Neuron (in vitro differentiated cells): ENCODE measurements at regions not wholly inside any gene's neighbourhood (a gene's known extent, or its start where the extent isn't known, plus 50 kb on each side); places are given as distances from the start of the nearest gene placed in this dataset.

Experiments used
- H2AFZ ChIP-seq: one replicate; pipeline ENCODE4 v1.6.1; 2013; ENCODE audit warnings: low read depth, mild to moderate bottlenecking, inconsistent platforms, low read length, moderate library complexity
- H3K27me3 ChIP-seq: one replicate; pipeline ENCODE4 v1.6.1; 2013; ENCODE audit warnings: low read length; ENCODE audit not compliant: insufficient read depth
- H3K36me3 ChIP-seq: one replicate; pipeline ENCODE4 v1.6.1; 2013; ENCODE audit warnings: low read length; ENCODE audit not compliant: insufficient read depth
- H3K4me1 ChIP-seq: one replicate; pipeline ENCODE4 v1.6.1; 2013; ENCODE audit warnings: low read length; ENCODE audit not compliant: insufficient read depth
- H3K4me3 ChIP-seq: 2 replicates; pipeline ENCODE4 v1.5.1; 2013; ENCODE audit warnings: mild to moderate bottlenecking, low read length, moderate library complexity
- H3K9me3 ChIP-seq: one replicate; pipeline ENCODE4 v1.6.1; 2013; ENCODE audit warnings: low read length

- Histone ChIP-seq H3K4me3 (no peak overlapping the region), H2AFZ (no peak overlapping the region), H3K36me3 (no peaks in the 10 kb centered on the region), H3K27me3 (peaks cover 14% of the 10 kb centered on the region), H3K4me1 (no peaks in the 10 kb centered on the region), H3K9me3 (no peaks in the 10 kb centered on the region)
Observed at GRCh38 chr2:239516286-239516953, 115.6 kb upstream of the HDAC4 start.

DNA sequence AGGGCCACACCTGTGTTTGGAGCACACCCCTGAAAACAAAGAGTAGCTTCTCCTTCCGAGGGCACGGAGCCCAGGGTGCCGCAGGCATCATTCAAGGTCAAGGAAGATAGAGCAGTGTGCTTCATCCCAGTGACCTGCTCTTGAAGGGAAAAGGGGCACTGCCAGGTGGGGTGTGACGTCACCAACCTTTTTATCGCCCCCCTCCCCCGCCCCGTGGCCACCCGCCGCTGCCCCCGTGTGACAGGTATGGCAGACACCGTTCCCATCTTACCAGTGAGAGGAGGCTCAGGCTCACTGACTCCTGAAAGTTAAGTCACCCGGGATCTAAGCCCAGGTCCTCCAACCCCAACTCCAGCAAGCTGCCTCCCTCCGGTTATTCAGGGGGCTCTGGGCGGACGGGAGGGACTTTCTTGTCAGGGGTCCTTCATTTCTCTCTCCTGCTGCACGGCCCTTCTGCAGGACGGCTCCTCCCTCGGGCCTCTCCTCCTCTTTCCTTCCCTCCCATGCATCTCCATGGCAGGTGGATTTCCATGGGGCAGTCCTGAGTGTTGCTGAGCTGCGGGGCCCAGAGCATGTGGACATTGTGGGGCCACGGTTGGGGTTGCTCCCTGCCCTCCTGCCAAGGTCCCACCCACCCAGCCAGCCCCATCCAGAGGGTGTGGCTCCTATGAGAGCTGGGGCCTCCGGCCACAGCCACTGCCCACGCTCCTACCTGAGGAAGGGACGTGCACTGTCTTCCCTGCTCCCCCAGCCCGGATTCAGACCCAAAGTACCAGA lies 114.1 kb upstream of the HDAC4 start:
- H2AFZ ChIP-seq = no peak overlapping the region
- no peaks in the 10 kb centered on the region for H3K36me3 ChIP-seq
- H3K9me3 ChIP-seq = no peaks in the 10 kb centered on the region
- peaks cover 16% of the 10 kb centered on the region for H3K27me3 ChIP-seq
- H3K4me3 ChIP-seq = no peak overlapping the region
- H3K4me1 ChIP-seq = no peaks in the 10 kb centered on the region

GRCh38 chr2:239512054-239512453 lies 111.2 kb upstream of the HDAC4 start:
- Histone ChIP-seq H2AFZ (no peak overlapping the region), H3K4me3 (no peak overlapping the region), H3K4me1 (no peaks in the 10 kb centered on the region), H3K36me3 (no peaks in the 10 kb centered on the region), H3K27me3 (peaks cover 17% of the 10 kb centered on the region), H3K9me3 (no peaks in the 10 kb centered on the region)

DNA sequence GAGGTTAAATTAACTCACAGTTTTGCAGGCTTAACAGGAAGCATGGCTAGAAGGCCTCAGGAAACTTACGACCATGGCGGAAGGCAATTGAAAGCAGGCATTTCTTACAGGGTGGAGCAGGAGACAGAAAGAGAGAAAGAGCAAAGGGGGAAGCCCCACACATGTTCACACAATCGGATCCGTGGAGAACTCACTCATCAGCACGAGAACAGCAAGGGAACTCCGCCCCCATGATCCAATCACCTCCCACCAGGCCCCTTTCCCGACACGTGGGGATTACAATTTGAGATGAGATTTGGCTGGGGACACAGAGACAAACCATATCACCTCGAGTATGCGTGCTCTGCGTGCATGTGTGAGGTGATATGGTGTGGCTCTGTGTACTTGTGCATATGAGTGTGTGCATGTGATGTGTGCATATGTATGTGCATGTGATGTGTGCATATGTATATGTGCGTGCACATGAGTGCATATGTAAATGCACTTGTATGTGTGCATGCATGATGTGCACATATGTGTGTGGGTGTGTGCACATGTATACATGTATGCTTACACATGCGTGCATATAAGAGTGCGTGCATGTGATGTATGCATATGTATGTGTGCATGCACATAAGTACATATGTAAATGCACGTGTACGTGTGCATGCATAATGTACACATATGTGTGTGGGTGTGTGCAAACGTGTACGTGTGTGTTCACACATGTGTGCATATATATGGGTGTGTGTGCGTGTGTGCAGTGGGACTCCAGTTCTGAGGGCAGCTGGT lies 108.7 kb upstream of the HDAC4 start:
- Histone ChIP-seq H3K36me3 (no peaks in the 10 kb centered on the region), H3K27me3 (peaks cover 36% of the 10 kb centered on the region), H3K9me3 (no peaks in the 10 kb centered on the region), H3K4me1 (no peaks in the 10 kb centered on the region), H3K4me3 (no peak overlapping the region), H2AFZ (no peak overlapping the region)

GRCh38 chr2:239508261-239508660 lies 107.4 kb upstream of the HDAC4 start:
- Histone ChIP-seq H3K9me3 (no peaks in the 10 kb centered on the region), H3K4me3 (no peak overlapping the region), H3K27me3 (peaks cover 36% of the 10 kb centered on the region), H3K36me3 (no peaks in the 10 kb centered on the region), H2AFZ (no peak overlapping the region), H3K4me1 (no peaks in the 10 kb centered on the region)

GRCh38 chr2:239507576-239508258 lies 106.9 kb upstream of the HDAC4 start:
- H3K27me3 ChIP-seq = peaks cover 36% of the 10 kb centered on the region
- no peaks in the 10 kb centered on the region for H3K36me3 ChIP-seq
- no peaks in the 10 kb centered on the region for H3K4me1 ChIP-seq
- H3K9me3 ChIP-seq = no peaks in the 10 kb centered on the region
- no peak overlapping the region for H3K4me3 ChIP-seq
- H2AFZ ChIP-seq = no peak overlapping the region

DNA sequence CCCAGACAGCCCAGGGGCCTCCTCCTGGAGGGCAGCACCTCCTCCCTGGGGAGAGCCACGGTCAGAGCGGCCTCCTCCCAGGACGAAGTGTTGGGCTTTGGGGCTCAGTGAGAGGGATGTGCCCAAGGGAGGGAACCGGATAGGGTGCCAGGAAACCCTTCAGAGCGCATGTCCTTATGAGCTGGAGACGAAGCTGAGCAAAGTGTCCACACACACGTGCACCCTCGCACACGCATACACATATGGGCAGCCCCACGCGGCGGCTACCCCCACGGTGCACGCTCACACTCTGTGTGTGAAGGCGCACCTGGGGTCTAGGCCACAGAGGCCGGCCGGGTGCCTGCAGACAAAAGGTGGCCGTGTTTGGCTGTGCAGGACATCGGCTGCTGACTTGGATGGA lies 106.1 kb upstream of the HDAC4 start:
- Histone ChIP-seq H3K4me1 (no peaks in the 10 kb centered on the region), H3K27me3 (peaks cover 36% of the 10 kb centered on the region), H3K4me3 (no peak overlapping the region), H3K9me3 (peaks cover 3% of the 10 kb centered on the region), H2AFZ (no peak overlapping the region), H3K36me3 (no peaks in the 10 kb centered on the region)

- peaks cover 36% of the 10 kb centered on the region for H3K27me3 ChIP-seq
- H3K9me3 ChIP-seq = peaks cover 3% of the 10 kb centered on the region
- H3K4me1 ChIP-seq = no peaks in the 10 kb centered on the region
- H3K36me3 ChIP-seq = no peaks in the 10 kb centered on the region
- H3K4me3 ChIP-seq = no peak overlapping the region
- H2AFZ ChIP-seq = no peak overlapping the region
Observed at GRCh38 chr2:239506101-239506857, 105.5 kb upstream of the HDAC4 start.

GRCh38 chr2:239504643-239505235 lies 103.9 kb upstream of the HDAC4 start:
- H3K36me3 ChIP-seq = no peaks in the 10 kb centered on the region
- peaks cover 3% of the 10 kb centered on the region for H3K9me3 ChIP-seq
- no peaks in the 10 kb centered on the region for H3K4me1 ChIP-seq
- no peak overlapping the region for H3K4me3 ChIP-seq
- H3K27me3 ChIP-seq = peaks cover 42% of the 10 kb centered on the region
- H2AFZ ChIP-seq = no peak overlapping the region

GRCh38 chr2:239502430-239503186 lies 101.8 kb upstream of the HDAC4 start:
- no peak overlapping the region for H3K4me3 ChIP-seq
- H2AFZ ChIP-seq = no peak overlapping the region
- H3K4me1 ChIP-seq = no peaks in the 10 kb centered on the region
- peaks cover 6% of the 10 kb centered on the region for H3K9me3 ChIP-seq
- no peaks in the 10 kb centered on the region for H3K36me3 ChIP-seq
- peaks cover 45% of the 10 kb centered on the region for H3K27me3 ChIP-seq

DNA sequence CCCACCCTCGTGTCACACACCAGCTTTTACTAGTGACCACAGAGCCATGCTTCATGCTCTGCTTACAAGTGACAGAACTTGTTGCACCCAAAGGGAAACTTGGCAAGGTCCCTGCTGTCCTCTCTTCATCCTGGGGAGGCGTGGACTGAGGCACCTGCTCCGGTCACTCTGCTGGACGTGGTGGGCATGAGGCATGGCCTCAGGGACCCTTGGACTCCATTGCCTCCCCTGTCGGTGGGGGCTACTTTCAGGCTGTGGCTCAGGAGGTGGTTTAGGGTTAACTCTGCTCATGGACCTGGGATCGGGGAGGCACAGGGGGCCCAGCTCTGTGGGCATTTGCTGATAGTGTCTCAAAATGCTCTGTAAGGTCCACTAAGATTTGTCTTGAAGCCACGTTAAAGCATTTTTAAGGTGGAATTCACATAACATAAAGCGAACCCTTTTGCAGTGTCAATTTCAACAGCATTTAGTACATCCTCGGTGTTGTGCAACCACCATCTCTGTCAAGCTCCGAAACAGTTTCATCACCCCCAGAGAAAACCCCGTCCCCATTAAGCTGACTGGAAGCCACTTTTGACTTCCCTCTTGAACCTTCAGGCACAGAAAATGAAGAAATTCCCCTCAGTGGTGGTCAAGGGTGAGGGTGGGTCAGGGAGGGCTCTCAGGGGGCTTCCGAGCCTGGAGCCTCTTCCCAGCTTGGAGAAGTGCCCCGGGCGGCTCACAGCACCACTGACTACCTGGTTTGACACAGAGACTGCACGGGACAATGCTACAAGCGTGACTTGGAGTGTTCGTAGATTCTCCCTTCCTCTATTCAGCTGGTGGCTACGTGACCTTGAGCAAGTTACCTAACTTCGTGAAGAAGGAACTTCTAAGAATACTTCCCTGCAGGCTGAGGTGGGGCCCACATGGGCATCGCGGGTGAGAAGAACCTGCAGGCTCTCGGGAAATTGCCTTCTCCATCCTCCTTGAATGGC lies 100.0 kb upstream of the HDAC4 start:
- H2AFZ ChIP-seq = no peak overlapping the region
- H3K4me3 ChIP-seq = no peak overlapping the region
- peaks cover 6% of the 10 kb centered on the region for H3K9me3 ChIP-seq
- H3K4me1 ChIP-seq = peaks cover 8% of the 10 kb centered on the region
- peaks cover 38% of the 10 kb centered on the region for H3K27me3 ChIP-seq
- no peaks in the 10 kb centered on the region for H3K36me3 ChIP-seq
